ENCODE measurements at regions not wholly inside any gene's neighbourhood (a gene's known extent, or its start where the extent isn't known, plus 50 kb on each side); places are given as distances from the start of the nearest gene placed in this dataset.

- TF ChIP-seq CTCF (IDR thresholded peaks at IDR 0.05) (no peak), ZFX (IDR thresholded peaks at IDR 0.05; ENCODE audit: borderline replicate concordance) (no peak)
These were observed 106.4 kb upstream of the ARMC3 start for GRCh38 chr10:22821501-22821900.

Measured in 22Rv1 (cell line).